Progenitor cell of endocrine pancreas (in vitro differentiated cells): ENCODE measurements at regions not wholly inside any gene's neighbourhood (a gene's known extent, or its start where the extent isn't known, plus 50 kb on each side); places are given as distances from the start of the nearest gene placed in this dataset.

Experiments
- DNase-seq: peaks from one replicate; pipeline ENCODE4 v3.0.0; 2021; ENCODE audit warnings: low spot score; ENCODE audit not compliant: unreplicated experiment
- H3K27ac Mint-ChIP-seq: 2 replicates; pipeline ENCODE4 v1.8.0; 2021; ENCODE audit warnings: mild to moderate bottlenecking, moderate library complexity, mixed read lengths
- H3K27me3 Mint-ChIP-seq: 2 replicates; pipeline ENCODE4 v1.8.0; 2021; ENCODE audit warnings: mixed read lengths
- H3K36me3 Mint-ChIP-seq: 2 replicates; pipeline ENCODE4 v1.8.0; 2022; ENCODE audit warnings: mixed read lengths; ENCODE audit not compliant: insufficient read depth
- H3K4me1 Mint-ChIP-seq: 2 replicates; pipeline ENCODE4 v1.8.0; 2021; ENCODE audit warnings: low read depth, mixed read lengths
- H3K4me3 Mint-ChIP-seq: 2 replicates; pipeline ENCODE4 v1.8.0; 2021; ENCODE audit warnings: low read depth, mild to moderate bottlenecking, moderate library complexity, mixed read lengths
- H3K9me3 Mint-ChIP-seq: 2 replicates; pipeline ENCODE4 v1.8.0; 2021; ENCODE audit warnings: low read depth, mixed read lengths
- CTCF ChIP-seq: fragments of 200-600 bp; sonication (generic); IDR thresholded peaks from one replicate; pipeline ENCODE4 v1.5.0; 2021; ENCODE audit warnings: antibody characterized with exemption, mild to moderate bottlenecking; ENCODE audit not compliant: unreplicated experiment

GRCh38 chr2:57776916-57777315 lies 269.7 kb upstream of the VRK2 start:
- Mint-ChIP-seq H3K9me3 (no peaks in the 10 kb centered on the region), H3K4me3 (no peak overlapping the region), H3K27me3 (no peaks in the 10 kb centered on the region), H3K4me1 (peaks cover 6% of the 10 kb centered on the region), H3K36me3 (no peaks in the 10 kb centered on the region), H3K27ac (no peak overlapping the region)
- no peak for TF ChIP-seq CTCF
- no peak for DNase-seq

- H3K4me1 Mint-ChIP-seq: no peaks in the 10 kb centered on the region
- H3K9me3 Mint-ChIP-seq: no peaks in the 10 kb centered on the region
- H3K27ac Mint-ChIP-seq: no peak overlapping the region
- no peak for DNase-seq
- TF ChIP-seq CTCF: no peak
- no peak overlapping the region for H3K4me3 Mint-ChIP-seq
- no peaks in the 10 kb centered on the region for H3K36me3 Mint-ChIP-seq
- H3K27me3 Mint-ChIP-seq: no peaks in the 10 kb centered on the region
Measured at GRCh38 chr2:57782587-57782986, 264.0 kb upstream of the VRK2 start.

DNA sequence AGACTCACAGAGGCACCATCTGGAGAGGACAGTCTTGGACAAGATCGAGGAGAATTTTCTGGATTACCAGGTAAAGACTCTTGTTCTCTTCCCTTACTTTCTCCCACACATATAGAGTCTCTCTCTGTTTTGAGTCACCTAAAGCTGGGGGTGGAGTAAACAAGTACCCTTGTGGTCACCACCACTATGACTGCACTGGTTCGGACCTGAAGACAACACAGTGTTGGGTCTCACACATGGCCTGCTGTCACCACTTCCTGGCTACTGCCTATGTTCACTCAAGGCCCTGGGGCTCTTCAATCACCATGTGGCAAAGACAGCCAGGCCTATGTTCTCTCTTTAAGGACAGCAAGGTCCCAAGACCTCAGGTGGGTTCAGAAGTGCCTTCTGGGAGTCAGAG lies 253.3 kb upstream of the VRK2 start:
- H3K27me3 Mint-ChIP-seq: no peaks in the 10 kb centered on the region
- no peaks in the 10 kb centered on the region for H3K4me1 Mint-ChIP-seq
- H3K27ac Mint-ChIP-seq: no peak overlapping the region
- H3K9me3 Mint-ChIP-seq: no peaks in the 10 kb centered on the region
- DNase-seq: no peak
- no peak for TF ChIP-seq CTCF
- no peaks in the 10 kb centered on the region for H3K36me3 Mint-ChIP-seq
- H3K4me3 Mint-ChIP-seq: no peak overlapping the region

DNA sequence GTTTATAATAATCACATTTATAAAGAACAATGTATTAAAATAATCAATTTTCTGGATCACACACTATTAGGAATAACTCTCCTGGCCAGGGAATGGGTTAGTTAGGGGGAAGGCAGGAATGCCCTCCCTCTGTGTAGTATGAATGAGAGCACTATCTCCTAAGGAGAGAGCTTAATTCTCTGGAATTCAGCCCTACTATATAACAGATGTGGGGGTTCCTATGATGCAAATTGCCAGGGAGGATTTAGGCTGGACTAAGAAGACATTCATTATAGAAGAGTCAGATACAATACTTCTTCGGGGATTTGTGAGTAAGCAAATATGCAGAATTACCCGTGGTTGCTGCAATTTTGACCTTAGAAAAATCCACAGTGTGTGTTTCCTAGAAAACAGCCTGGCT lies 250.1 kb upstream of the VRK2 start:
- no peaks in the 10 kb centered on the region for H3K36me3 Mint-ChIP-seq

GRCh38 chr2:57798346-57798745 lies 248.3 kb upstream of the VRK2 start:
- no peak for TF ChIP-seq CTCF
- H3K36me3 Mint-ChIP-seq: no peaks in the 10 kb centered on the region
- H3K4me3 Mint-ChIP-seq: no peak overlapping the region

More for the DNA sequence above, 250.1 kb upstream of the VRK2 start:
- DNase-seq: no peak
- no peak overlapping the region for H3K4me3 Mint-ChIP-seq
- H3K27ac Mint-ChIP-seq: no peak overlapping the region
- TF ChIP-seq CTCF: no peak
- no peaks in the 10 kb centered on the region for H3K4me1 Mint-ChIP-seq
- H3K27me3 Mint-ChIP-seq: no peaks in the 10 kb centered on the region
- peaks cover 4% of the 10 kb centered on the region for H3K9me3 Mint-ChIP-seq

More at GRCh38 chr2:57798346-57798745, 248.3 kb upstream of the VRK2 start:
- H3K4me1 Mint-ChIP-seq: no peaks in the 10 kb centered on the region
- peaks cover 7% of the 10 kb centered on the region for H3K9me3 Mint-ChIP-seq
- no peak overlapping the region for H3K27ac Mint-ChIP-seq
- H3K27me3 Mint-ChIP-seq: no peaks in the 10 kb centered on the region
- DNase-seq: no peak
